GM23338 (cell line): ENCODE measurements at regions not wholly inside any gene's neighbourhood (a gene's known extent, or its start where the extent isn't known, plus 50 kb on each side); places are given as distances from the start of the nearest gene placed in this dataset.
A peak's percentile ranks its signal among the peaks of the same experiment; 100 is the strongest.

Source experiments
- ATAC-seq: fragments of 200-7000 bp; cut with Tn5 transposase; 3 replicates; pipeline ENCODE4 v1.9.1; 2020
- DNase-seq: peaks from one replicate; pipeline ENCODE4 v3.0.0-alpha.2; 2015; ENCODE audit warnings: low spot score
- H2AFZ ChIP-seq: fragments of 200-600 bp; sonication (generic); 2 replicates; pipeline ENCODE4 v1.8.0; 2016; ENCODE audit warnings: antibody characterized with exemption, mild to moderate bottlenecking, moderate library complexity
- H3F3A ChIP-seq: fragments of 200-600 bp; sonication (generic); replicated peaks from 2 replicates; pipeline ENCODE4 v1.8.0; 2017; ENCODE audit warnings: antibody characterized with exemption, mixed run types, low read depth
- H3K27ac ChIP-seq: fragments of 200-600 bp; sonication (generic); 2 replicates; pipeline ENCODE4 v1.6.1; 2016; ENCODE audit warnings: low read depth
- H3K27me3 ChIP-seq: fragments of 200-600 bp; sonication (generic); 2 replicates; pipeline ENCODE4 v1.8.0; 2016; ENCODE audit warnings: mild to moderate bottlenecking, mixed run types, moderate library complexity; ENCODE audit not compliant: insufficient read depth
- H3K36me3 ChIP-seq: fragments of 200-600 bp; sonication (generic); 2 replicates; pipeline ENCODE4 v1.8.0; 2016; ENCODE audit warnings: mild to moderate bottlenecking; ENCODE audit not compliant: insufficient read depth
- H3K4me1 ChIP-seq: fragments of 200-600 bp; sonication (generic); 2 replicates; pipeline ENCODE4 v1.8.0; 2016; ENCODE audit warnings: mild to moderate bottlenecking, moderate library complexity; ENCODE audit not compliant: insufficient read depth
- H3K4me2 ChIP-seq: fragments of 200-600 bp; sonication (generic); 2 replicates; pipeline ENCODE4 v1.7.1; 2017; ENCODE audit warnings: mixed run types
- H3K4me3 ChIP-seq: fragments of 200-600 bp; sonication (generic); 2 replicates; pipeline ENCODE4 v1.6.1; 2016; ENCODE audit warnings: mixed run types
- H3K79me2 ChIP-seq: fragments of 200-600 bp; sonication (generic); replicated peaks from 2 replicates; pipeline ENCODE4 v1.8.0; 2017; ENCODE audit warnings: mild to moderate bottlenecking; ENCODE audit not compliant: insufficient read depth
- H3K9me2 ChIP-seq: fragments of 200-600 bp; sonication (generic); 2 replicates; pipeline ENCODE4 v1.8.0; 2017; ENCODE audit not compliant: insufficient read depth
- H4K20me1 ChIP-seq: fragments of 200-600 bp; sonication (generic); replicated peaks from 2 replicates; pipeline ENCODE4 v1.8.0; 2017; ENCODE audit warnings: mild to moderate bottlenecking; ENCODE audit not compliant: insufficient read depth
- H3K27ac Mint-ChIP-seq: 2 replicates; pipeline ENCODE4 v1.8.0; 2020; ENCODE audit warnings: inconsistent platforms, mild to moderate bottlenecking, moderate library complexity, mixed read lengths
- H3K27me3 Mint-ChIP-seq: 3 replicates; pipeline ENCODE4 v1.8.0; 2022; ENCODE audit warnings: low read depth, mild to moderate bottlenecking, moderate library complexity, mixed read lengths, inconsistent platforms; ENCODE audit not compliant: insufficient read depth, poor library complexity
- H3K36me3 Mint-ChIP-seq: 3 replicates; pipeline ENCODE4 v1.8.0; 2021; ENCODE audit warnings: low read depth, mild to moderate bottlenecking, inconsistent platforms, moderate library complexity, mixed read lengths
- H3K4me1 Mint-ChIP-seq: 3 replicates; pipeline ENCODE4 v1.8.0; 2020; ENCODE audit warnings: mild to moderate bottlenecking, inconsistent platforms, mixed read lengths
- H3K4me3 Mint-ChIP-seq: 3 replicates; pipeline ENCODE4 v1.8.0; 2021; ENCODE audit warnings: moderate library complexity, mild to moderate bottlenecking, inconsistent platforms, mixed read lengths
- H3K9me3 Mint-ChIP-seq: 3 replicates; pipeline ENCODE4 v1.8.0; 2020; ENCODE audit warnings: moderate library complexity, mild to moderate bottlenecking, inconsistent platforms, mixed read lengths
- CTCF ChIP-seq, 2 experiments: fragments of 200-600 bp in 1 of 2; sonication (generic) in 1 of 2; conservative IDR thresholded peaks; 2 replicates each; pipeline versions ENCODE4 v1.5.1 to v1.6.1; 2016 to 2017; ENCODE audit warnings: antibody characterized with exemption in 2 of 2, low read depth in 2 of 2, mild to moderate bottlenecking in 2 of 2, moderate library complexity in 1 of 2
- ZNF114 ChIP-seq: fragments of 250-450 bp; sonication (Bioruptor Pico); IDR thresholded peaks from 2 replicates; pipeline ENCODE4 v1.5.0; 2020; ENCODE audit warnings: mild to moderate bottlenecking, moderate library complexity
- ZNF462 ChIP-seq: fragments of 250-450 bp; sonication (Bioruptor Pico); IDR thresholded peaks from 2 replicates; pipeline ENCODE4 v1.5.0; 2020; ENCODE audit warnings: mild to moderate bottlenecking, moderate library complexity
- TF ChIP-seq, protein P1 (sequence below): IDR thresholded peaks from one replicate; pipeline ENCODE4 v1.6.1; 2018; ENCODE audit warnings: antibody characterized with exemption; ENCODE audit not compliant: unreplicated experiment

- no peak for TF ChIP-seq ZNF462 (CRISPR knock-in tag)
Observed at GRCh38 chr3:125675791-125676190, 80.5 kb upstream of the OSBPL11 start (continued).

- no peaks in the 10 kb centered on the region for H3K36me3 ChIP-seq
- H3K79me2 ChIP-seq = no peaks in the 10 kb centered on the region
- H3K27ac ChIP-seq = no peak overlapping the region
- H3K4me1 Mint-ChIP-seq = no peaks in the 10 kb centered on the region
- H3K27ac Mint-ChIP-seq = no peak overlapping the region
- H3K4me1 ChIP-seq = no peaks in the 10 kb centered on the region
- H3K9me3 Mint-ChIP-seq = no peaks in the 10 kb centered on the region
- H3F3A ChIP-seq = no peaks in the 10 kb centered on the region
- no peak overlapping the region for H2AFZ ChIP-seq
- ATAC-seq (no peak), DNase-seq (peak; percentile 11)
- no peak overlapping the region for H3K4me2 ChIP-seq
- H3K27me3 ChIP-seq = no peaks in the 10 kb centered on the region
- no peak overlapping the region for H3K4me3 Mint-ChIP-seq
- TF ChIP-seq ZNF114 = no peak
- TF ChIP-seq, protein P1, sequence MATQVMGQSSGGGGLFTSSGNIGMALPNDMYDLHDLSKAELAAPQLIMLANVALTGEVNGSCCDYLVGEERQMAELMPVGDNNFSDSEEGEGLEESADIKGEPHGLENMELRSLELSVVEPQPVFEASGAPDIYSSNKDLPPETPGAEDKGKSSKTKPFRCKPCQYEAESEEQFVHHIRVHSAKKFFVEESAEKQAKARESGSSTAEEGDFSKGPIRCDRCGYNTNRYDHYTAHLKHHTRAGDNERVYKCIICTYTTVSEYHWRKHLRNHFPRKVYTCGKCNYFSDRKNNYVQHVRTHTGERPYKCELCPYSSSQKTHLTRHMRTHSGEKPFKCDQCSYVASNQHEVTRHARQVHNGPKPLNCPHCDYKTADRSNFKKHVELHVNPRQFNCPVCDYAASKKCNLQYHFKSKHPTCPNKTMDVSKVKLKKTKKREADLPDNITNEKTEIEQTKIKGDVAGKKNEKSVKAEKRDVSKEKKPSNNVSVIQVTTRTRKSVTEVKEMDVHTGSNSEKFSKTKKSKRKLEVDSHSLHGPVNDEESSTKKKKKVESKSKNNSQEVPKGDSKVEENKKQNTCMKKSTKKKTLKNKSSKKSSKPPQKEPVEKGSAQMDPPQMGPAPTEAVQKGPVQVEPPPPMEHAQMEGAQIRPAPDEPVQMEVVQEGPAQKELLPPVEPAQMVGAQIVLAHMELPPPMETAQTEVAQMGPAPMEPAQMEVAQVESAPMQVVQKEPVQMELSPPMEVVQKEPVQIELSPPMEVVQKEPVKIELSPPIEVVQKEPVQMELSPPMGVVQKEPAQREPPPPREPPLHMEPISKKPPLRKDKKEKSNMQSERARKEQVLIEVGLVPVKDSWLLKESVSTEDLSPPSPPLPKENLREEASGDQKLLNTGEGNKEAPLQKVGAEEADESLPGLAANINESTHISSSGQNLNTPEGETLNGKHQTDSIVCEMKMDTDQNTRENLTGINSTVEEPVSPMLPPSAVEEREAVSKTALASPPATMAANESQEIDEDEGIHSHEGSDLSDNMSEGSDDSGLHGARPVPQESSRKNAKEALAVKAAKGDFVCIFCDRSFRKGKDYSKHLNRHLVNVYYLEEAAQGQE = no peak
- TF ChIP-seq CTCF (conservative IDR thresholded peaks at IDR 0.05; ENCODE audit: low read depth in 2 of 2) = peak in 1 of 2 experiments; percentile 43; a peak in 2 of 4 replicates
- no peak overlapping the region for H3K4me3 ChIP-seq
- peaks cover 6% of the 10 kb centered on the region for H3K27me3 Mint-ChIP-seq
- no peaks in the 10 kb centered on the region for H4K20me1 ChIP-seq
- H3K36me3 Mint-ChIP-seq = no peaks in the 10 kb centered on the region
- no peaks in the 10 kb centered on the region; the same call in 1 of the 2 replicates for H3K9me2 ChIP-seq
Observed at GRCh38 chr3:125679258-125679657, 84.0 kb upstream of the OSBPL11 start.
